ENCODE measurements at regions not wholly inside any gene's neighbourhood (a gene's known extent, or its start where the extent isn't known, plus 50 kb on each side); places are given as distances from the start of the nearest gene placed in this dataset.

GRCh38 chr13:58935689-58936088 is 1228.0 kb downstream of the DIAPH3 start:
- Mint-ChIP-seq H3K27ac (no peak overlapping the region), H3K9me3 (peaks cover 2% of the 10 kb centered on the region), H3K36me3 (ENCODE audit: low read depth) (no peaks in the 10 kb centered on the region), H3K4me1 (ENCODE audit: low read depth) (no peaks in the 10 kb centered on the region), H3K4me3 (no peak overlapping the region), H3K27me3 (no peaks in the 10 kb centered on the region)
- intact Hi-C loops (cut with micrococcal nuclease) = no loop called here
- TF ChIP-seq, protein P1, sequence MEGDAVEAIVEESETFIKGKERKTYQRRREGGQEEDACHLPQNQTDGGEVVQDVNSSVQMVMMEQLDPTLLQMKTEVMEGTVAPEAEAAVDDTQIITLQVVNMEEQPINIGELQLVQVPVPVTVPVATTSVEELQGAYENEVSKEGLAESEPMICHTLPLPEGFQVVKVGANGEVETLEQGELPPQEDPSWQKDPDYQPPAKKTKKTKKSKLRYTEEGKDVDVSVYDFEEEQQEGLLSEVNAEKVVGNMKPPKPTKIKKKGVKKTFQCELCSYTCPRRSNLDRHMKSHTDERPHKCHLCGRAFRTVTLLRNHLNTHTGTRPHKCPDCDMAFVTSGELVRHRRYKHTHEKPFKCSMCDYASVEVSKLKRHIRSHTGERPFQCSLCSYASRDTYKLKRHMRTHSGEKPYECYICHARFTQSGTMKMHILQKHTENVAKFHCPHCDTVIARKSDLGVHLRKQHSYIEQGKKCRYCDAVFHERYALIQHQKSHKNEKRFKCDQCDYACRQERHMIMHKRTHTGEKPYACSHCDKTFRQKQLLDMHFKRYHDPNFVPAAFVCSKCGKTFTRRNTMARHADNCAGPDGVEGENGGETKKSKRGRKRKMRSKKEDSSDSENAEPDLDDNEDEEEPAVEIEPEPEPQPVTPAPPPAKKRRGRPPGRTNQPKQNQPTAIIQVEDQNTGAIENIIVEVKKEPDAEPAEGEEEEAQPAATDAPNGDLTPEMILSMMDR (IDR thresholded peaks at IDR 0.05) = no peak
- ChIA-PET POLR2A (no interaction called here), CTCF (no interaction called here)
- no peak for ATAC-seq
- no peak for DNase-seq

- TF ChIP-seq, protein P1 (IDR thresholded peaks at IDR 0.05) = no peak
- H3K27ac Mint-ChIP-seq = no peak overlapping the region
- DNase-seq (no peak), ATAC-seq (no peak)
- CTCF ChIA-PET = no interaction called here
- H3K4me1 Mint-ChIP-seq (ENCODE audit: low read depth) = no peaks in the 10 kb centered on the region
- no peak overlapping the region for H3K4me3 Mint-ChIP-seq
- POLR2A ChIA-PET = no interaction called here
- H3K36me3 Mint-ChIP-seq (ENCODE audit: low read depth) = no peaks in the 10 kb centered on the region
- peaks cover 14% of the 10 kb centered on the region for H3K9me3 Mint-ChIP-seq
- no peaks in the 10 kb centered on the region for H3K27me3 Mint-ChIP-seq
- intact Hi-C loops (cut with micrococcal nuclease) = no loop called here
Observed at GRCh38 chr13:58946274-58946673, 1217.5 kb downstream of the DIAPH3 start.

DNA sequence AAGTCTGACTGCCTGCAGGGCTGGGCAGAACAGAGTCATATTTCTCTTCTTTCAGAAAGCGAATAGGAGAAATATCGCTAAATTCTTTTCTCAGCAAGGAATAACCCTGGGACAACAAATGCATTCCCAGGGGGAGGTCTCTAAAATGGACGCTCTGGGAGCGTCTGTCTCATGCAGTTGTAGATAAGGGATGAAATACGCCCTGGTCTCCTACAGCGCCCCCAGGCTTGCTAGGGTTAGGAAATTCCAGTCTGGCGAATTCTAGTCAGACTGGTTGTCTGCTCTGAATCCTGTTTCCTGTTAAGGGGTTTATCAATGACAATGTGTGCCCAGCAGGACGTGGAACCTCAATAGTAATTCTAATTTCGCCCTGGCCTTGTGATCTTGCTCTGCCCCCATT is 1214.1 kb downstream of the DIAPH3 start:
- intact Hi-C loops (cut with micrococcal nuclease) = no loop called here
- H3K4me1 Mint-ChIP-seq (ENCODE audit: low read depth) = no peaks in the 10 kb centered on the region
- ChIA-PET CTCF (no interaction called here), POLR2A (no interaction called here)
- H3K4me3 Mint-ChIP-seq = no peak overlapping the region
- no peak overlapping the region for H3K27ac Mint-ChIP-seq
- TF ChIP-seq, protein P1 (IDR thresholded peaks at IDR 0.05) = no peak
- DNase-seq = no peak
- no peaks in the 10 kb centered on the region for H3K27me3 Mint-ChIP-seq
- no peak for ATAC-seq
- H3K9me3 Mint-ChIP-seq = peaks cover 15% of the 10 kb centered on the region
- no peaks in the 10 kb centered on the region for H3K36me3 Mint-ChIP-seq (ENCODE audit: low read depth)

DNA sequence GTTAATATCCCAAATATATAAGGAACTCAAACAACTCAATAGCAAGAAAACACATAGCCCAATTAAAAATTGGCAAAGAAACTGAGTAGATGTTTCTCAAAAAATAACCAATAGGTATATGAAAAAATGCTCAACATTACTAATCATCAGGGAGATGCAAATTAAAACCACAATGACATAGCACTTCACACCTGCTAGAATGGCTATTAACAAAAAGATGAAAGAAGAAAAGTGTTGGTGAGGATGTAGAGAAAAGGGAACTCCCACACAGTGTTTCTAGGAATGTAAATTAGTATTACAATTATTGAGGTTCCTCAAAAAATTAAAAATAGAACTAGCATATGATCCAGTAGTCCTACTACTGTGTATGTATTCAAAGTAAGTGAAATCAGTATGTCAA is 1212.8 kb downstream of the DIAPH3 start:
- intact Hi-C loops (cut with micrococcal nuclease) = no loop called here
- Mint-ChIP-seq H3K4me3 (no peak overlapping the region), H3K27ac (no peak overlapping the region), H3K27me3 (no peaks in the 10 kb centered on the region), H3K36me3 (ENCODE audit: low read depth) (no peaks in the 10 kb centered on the region), H3K9me3 (peaks cover 15% of the 10 kb centered on the region), H3K4me1 (ENCODE audit: low read depth) (no peaks in the 10 kb centered on the region)
- no peak for ATAC-seq
- TF ChIP-seq, protein P1 (IDR thresholded peaks at IDR 0.05) = no peak
- no peak for DNase-seq
- CTCF ChIA-PET = no interaction called here
- POLR2A ChIA-PET = no interaction called here

DNA sequence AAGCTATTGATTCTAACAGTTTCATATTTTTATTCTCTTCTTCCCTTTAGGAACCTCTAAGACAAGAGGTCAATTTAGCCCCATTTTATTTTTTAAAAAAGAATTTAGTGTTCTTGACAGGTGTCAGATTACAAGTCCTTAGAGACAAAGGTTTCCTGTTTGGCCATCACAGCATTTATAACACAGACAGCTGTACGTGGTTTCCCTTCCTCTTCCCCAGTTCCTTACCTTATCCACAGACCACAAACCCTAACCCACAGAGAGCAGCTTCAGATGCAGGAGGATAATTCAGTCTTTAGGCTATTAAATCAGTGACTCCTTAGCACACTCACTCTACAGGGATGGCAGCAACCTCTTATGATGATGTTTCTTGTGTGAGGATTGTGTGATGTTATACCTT is 1210.1 kb downstream of the DIAPH3 start:
- H3K27me3 Mint-ChIP-seq = no peaks in the 10 kb centered on the region

More for the DNA sequence above, 1210.1 kb downstream of the DIAPH3 start:
- H3K9me3 Mint-ChIP-seq = peaks cover 12% of the 10 kb centered on the region
- H3K4me1 Mint-ChIP-seq (ENCODE audit: low read depth) = no peaks in the 10 kb centered on the region
- no peaks in the 10 kb centered on the region for H3K36me3 Mint-ChIP-seq (ENCODE audit: low read depth)
- CTCF ChIA-PET = no interaction called here
- intact Hi-C loops (cut with micrococcal nuclease) = no loop called here
- no peak for DNase-seq
- H3K4me3 Mint-ChIP-seq = no peak overlapping the region
- TF ChIP-seq, protein P1 (IDR thresholded peaks at IDR 0.05) = no peak
- ATAC-seq = no peak
- H3K27ac Mint-ChIP-seq = no peak overlapping the region
- POLR2A ChIA-PET = no interaction called here

Measured in activated CD8-positive, alpha-beta T cell treated with anti-CD3 and anti-CD28 coated beads for 36 hours (primary cell).